Gastrocnemius medialis (tissue), 4 donors: ENCODE measurements at regions not wholly inside any gene's neighbourhood (a gene's known extent, or its start where the extent isn't known, plus 50 kb on each side); places are given as distances from the start of the nearest gene placed in this dataset.

Experiments used
- POLR2A ChIP-seq, 2 donors: fragments of 450-650 bp; IDR thresholded peaks; one replicate each; pipeline ENCODE4 v1.6.1; 2017; ENCODE audit warnings: antibody characterized with exemption in 2 of 2, mild to moderate bottlenecking in 2 of 2, moderate library complexity in 2 of 2
- TF ChIP-seq, protein P1 (sequence below), 5 experiments: fragments of 450-650 bp in 3 of 5; fragments of 200-600 bp in 2 of 5; sonication (generic) in 2 of 5; IDR thresholded peaks in 4 of 5; conservative IDR thresholded peaks in 1 of 5; 1 replicate in 4 of 5; 2 replicates in 1 of 5; pipeline ENCODE4 v1.5.1; 2016 to 2019; ENCODE audit warnings: antibody characterized with exemption in 5 of 5, mild to moderate bottlenecking in 3 of 5, moderate library complexity in 3 of 5

DNA sequence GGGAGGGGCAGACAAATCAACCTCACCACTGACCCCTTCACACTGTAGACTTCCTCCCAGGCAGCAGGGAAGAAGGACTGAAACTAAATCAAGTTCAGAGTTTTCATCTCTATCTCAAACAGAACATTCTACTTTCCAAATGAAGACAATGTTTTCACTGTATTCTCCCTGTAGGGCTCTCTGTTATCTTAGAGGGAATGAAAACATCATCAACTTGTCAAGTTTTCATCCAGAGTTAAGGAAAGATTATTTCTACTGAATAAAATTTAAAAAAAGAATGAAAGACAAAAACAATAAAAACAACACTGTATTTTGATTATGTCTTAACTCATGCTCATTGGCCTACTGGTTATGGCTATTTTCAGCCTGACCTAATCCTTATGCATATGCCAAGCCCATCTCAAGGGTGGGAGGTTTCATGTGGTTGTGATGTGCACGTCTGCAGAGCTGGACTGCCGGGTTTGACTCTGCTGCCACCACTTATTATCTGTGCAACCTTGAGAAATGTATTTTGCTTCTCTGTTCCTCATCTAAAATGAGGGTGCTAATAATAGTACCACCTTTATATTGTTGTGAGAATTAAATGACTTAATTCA is 152.0 kb upstream of the AVPR1A start:
- TF ChIP-seq, protein P1, sequence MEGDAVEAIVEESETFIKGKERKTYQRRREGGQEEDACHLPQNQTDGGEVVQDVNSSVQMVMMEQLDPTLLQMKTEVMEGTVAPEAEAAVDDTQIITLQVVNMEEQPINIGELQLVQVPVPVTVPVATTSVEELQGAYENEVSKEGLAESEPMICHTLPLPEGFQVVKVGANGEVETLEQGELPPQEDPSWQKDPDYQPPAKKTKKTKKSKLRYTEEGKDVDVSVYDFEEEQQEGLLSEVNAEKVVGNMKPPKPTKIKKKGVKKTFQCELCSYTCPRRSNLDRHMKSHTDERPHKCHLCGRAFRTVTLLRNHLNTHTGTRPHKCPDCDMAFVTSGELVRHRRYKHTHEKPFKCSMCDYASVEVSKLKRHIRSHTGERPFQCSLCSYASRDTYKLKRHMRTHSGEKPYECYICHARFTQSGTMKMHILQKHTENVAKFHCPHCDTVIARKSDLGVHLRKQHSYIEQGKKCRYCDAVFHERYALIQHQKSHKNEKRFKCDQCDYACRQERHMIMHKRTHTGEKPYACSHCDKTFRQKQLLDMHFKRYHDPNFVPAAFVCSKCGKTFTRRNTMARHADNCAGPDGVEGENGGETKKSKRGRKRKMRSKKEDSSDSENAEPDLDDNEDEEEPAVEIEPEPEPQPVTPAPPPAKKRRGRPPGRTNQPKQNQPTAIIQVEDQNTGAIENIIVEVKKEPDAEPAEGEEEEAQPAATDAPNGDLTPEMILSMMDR (IDR thresholded peaks at IDR 0.05 in 4 of 5, conservative IDR thresholded peaks at IDR 0.05 in 1 of 5), result no peak
- TF ChIP-seq POLR2A (IDR thresholded peaks at IDR 0.05), result no peak
